ENCODE measurements at regions not wholly inside any gene's neighbourhood (a gene's known extent, or its start where the extent isn't known, plus 50 kb on each side); places are given as distances from the start of the nearest gene placed in this dataset.
"Not testable (repeated sequence)": the region's sequence is repeated elsewhere in the genome, so short reads cannot be mapped to it uniquely, and the experiment has no call there.

DNA sequence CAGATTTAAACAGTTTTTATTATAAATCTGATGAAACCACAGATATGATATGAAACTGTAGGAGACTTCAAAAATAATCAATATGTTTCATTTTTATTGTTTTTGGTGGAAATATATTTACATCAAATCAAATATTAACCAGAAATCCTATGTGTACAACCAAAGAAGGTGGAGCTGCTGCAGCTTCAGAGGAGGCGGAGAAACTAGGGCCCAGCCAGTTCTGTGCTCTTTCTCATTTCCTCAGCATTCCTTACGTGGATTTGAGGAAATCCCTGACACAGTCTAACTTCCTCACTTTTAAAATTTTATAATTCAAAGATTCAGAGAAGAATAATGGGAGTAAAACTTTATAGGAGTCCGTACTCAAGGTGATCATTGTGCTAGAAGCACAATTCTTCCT, 610.7 kb upstream of the CPXCR1 start:
- no peak overlapping the region for H3K27ac Mint-ChIP-seq
- DNase-seq (ENCODE audit: low spot score), result no peak
- ChIA-PET CTCF (no interaction called here), POLR2A (no interaction called here)
- H3K36me3 Mint-ChIP-seq, result no peaks in the 10 kb centered on the region
- TF ChIP-seq, protein P1, sequence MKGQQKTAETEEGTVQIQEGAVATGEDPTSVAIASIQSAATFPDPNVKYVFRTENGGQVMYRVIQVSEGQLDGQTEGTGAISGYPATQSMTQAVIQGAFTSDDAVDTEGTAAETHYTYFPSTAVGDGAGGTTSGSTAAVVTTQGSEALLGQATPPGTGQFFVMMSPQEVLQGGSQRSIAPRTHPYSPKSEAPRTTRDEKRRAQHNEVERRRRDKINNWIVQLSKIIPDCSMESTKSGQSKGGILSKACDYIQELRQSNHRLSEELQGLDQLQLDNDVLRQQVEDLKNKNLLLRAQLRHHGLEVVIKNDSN (CRISPR knock-in tag; IDR thresholded peaks at IDR 0.05), result no peak
- no peak for TF ChIP-seq TP53 (CRISPR knock-in tag; IDR thresholded peaks at IDR 0.05)
- TF ChIP-seq, protein P2, sequence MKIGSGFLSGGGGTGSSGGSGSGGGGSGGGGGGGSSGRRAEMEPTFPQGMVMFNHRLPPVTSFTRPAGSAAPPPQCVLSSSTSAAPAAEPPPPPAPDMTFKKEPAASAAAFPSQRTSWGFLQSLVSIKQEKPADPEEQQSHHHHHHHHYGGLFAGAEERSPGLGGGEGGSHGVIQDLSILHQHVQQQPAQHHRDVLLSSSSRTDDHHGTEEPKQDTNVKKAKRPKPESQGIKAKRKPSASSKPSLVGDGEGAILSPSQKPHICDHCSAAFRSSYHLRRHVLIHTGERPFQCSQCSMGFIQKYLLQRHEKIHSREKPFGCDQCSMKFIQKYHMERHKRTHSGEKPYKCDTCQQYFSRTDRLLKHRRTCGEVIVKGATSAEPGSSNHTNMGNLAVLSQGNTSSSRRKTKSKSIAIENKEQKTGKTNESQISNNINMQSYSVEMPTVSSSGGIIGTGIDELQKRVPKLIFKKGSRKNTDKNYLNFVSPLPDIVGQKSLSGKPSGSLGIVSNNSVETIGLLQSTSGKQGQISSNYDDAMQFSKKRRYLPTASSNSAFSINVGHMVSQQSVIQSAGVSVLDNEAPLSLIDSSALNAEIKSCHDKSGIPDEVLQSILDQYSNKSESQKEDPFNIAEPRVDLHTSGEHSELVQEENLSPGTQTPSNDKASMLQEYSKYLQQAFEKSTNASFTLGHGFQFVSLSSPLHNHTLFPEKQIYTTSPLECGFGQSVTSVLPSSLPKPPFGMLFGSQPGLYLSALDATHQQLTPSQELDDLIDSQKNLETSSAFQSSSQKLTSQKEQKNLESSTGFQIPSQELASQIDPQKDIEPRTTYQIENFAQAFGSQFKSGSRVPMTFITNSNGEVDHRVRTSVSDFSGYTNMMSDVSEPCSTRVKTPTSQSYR (CRISPR knock-in tag; IDR thresholded peaks at IDR 0.05), result no peak
- H3K9me3 Mint-ChIP-seq, result no peaks in the 10 kb centered on the region
- no peak overlapping the region for H3K4me3 Mint-ChIP-seq
- ATAC-seq, result no peak
- peaks cover 4% of the 10 kb centered on the region for H3K4me1 Mint-ChIP-seq
- no peaks in the 10 kb centered on the region for H3K27me3 Mint-ChIP-seq (ENCODE audit: low read depth)

DNA sequence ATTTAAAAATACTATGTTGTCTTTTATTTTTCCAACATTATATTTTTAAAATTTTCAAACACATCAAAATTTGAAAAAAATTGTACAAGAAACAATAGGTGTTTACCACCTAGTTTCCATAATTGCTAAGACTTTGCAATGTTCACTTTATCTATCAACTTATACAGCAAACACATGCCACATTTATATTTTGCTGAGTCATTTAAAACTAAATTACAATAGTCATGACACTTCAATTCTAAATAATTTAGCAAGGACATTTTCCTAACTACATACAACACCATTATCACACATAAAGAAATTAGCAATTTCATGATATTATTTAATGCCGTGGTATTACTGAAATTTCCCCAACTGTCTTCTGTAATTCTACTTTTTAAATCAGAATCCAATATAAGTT, 600.4 kb upstream of the CPXCR1 start:
- no peaks in the 10 kb centered on the region for H3K27me3 Mint-ChIP-seq (ENCODE audit: low read depth)
- peaks cover 3% of the 10 kb centered on the region; the same call in 1 of the 2 replicates for H3K4me1 Mint-ChIP-seq
- DNase-seq (ENCODE audit: low spot score), result no peak
- H3K9me3 Mint-ChIP-seq, result 0 out of 2 replicates have a peak, but pooled peaks cover 5% of the 10 kb centered on the region
- TF ChIP-seq, protein P3, sequence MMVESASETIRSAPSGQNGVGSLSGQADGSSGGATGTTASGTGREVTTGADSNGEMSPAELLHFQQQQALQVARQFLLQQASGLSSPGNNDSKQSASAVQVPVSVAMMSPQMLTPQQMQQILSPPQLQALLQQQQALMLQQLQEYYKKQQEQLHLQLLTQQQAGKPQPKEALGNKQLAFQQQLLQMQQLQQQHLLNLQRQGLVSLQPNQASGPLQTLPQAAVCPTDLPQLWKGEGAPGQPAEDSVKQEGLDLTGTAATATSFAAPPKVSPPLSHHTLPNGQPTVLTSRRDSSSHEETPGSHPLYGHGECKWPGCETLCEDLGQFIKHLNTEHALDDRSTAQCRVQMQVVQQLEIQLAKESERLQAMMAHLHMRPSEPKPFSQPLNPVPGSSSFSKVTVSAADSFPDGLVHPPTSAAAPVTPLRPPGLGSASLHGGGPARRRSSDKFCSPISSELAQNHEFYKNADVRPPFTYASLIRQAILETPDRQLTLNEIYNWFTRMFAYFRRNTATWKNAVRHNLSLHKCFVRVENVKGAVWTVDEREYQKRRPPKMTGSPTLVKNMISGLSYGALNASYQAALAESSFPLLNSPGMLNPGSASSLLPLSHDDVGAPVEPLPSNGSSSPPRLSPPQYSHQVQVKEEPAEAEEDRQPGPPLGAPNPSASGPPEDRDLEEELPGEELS (CRISPR knock-in tag; IDR thresholded peaks at IDR 0.05), result no peak
- no peak for TF ChIP-seq KAT7 (CRISPR knock-in tag; IDR thresholded peaks at IDR 0.05; ENCODE audit: borderline replicate concordance)
- ChIA-PET POLR2A (no interaction called here), CTCF (no interaction called here)
- H3K27ac Mint-ChIP-seq, result no peak overlapping the region
- H3K36me3 Mint-ChIP-seq, result peaks cover 2% of the 10 kb centered on the region; the same call in 1 of the 2 replicates
- no peak overlapping the region for H3K4me3 Mint-ChIP-seq
- ATAC-seq, result no peak

DNA sequence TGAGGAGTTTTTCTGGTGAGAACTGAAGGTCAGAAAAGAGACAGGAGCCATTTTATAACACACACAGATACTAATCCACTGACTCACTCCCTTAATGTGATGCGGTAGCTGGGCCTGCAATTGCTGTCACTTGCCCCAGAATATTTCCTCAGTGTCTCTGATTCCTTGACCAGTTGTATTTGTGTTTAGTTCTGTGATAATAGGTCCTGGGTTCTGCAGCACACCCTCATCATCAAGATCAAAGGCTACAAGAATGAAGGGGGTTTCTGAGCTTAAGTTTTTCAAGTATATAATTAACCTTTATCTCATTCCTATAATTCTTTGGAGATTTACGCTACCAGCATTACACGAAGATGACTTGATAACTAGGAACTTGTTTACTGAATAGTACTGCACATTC, 576.5 kb upstream of the CPXCR1 start:
- Mint-ChIP-seq H3K27me3 (ENCODE audit: low read depth) (no peaks in the 10 kb centered on the region), H3K36me3 (peaks cover 7% of the 10 kb centered on the region; the same call in 1 of the 2 replicates), H3K4me1 (no peaks in the 10 kb centered on the region), H3K27ac (no peak overlapping the region), H3K4me3 (no peak overlapping the region), H3K9me3 (peaks cover 30% of the 10 kb centered on the region)
- POLR2A ChIA-PET, result no interaction called here
- TF ChIP-seq FOXK1 (CRISPR knock-in tag; IDR thresholded peaks at IDR 0.05) (no peak), ZNF423 (CRISPR knock-in tag; IDR thresholded peaks at IDR 0.05) (no peak), ETV6 (CRISPR knock-in tag; IDR thresholded peaks at IDR 0.05) (no peak), NFYB (CRISPR knock-in tag; conservative IDR thresholded peaks at IDR 0.05; ENCODE audit: low read depth) (no peak)
- TF ChIP-seq, protein P4, sequence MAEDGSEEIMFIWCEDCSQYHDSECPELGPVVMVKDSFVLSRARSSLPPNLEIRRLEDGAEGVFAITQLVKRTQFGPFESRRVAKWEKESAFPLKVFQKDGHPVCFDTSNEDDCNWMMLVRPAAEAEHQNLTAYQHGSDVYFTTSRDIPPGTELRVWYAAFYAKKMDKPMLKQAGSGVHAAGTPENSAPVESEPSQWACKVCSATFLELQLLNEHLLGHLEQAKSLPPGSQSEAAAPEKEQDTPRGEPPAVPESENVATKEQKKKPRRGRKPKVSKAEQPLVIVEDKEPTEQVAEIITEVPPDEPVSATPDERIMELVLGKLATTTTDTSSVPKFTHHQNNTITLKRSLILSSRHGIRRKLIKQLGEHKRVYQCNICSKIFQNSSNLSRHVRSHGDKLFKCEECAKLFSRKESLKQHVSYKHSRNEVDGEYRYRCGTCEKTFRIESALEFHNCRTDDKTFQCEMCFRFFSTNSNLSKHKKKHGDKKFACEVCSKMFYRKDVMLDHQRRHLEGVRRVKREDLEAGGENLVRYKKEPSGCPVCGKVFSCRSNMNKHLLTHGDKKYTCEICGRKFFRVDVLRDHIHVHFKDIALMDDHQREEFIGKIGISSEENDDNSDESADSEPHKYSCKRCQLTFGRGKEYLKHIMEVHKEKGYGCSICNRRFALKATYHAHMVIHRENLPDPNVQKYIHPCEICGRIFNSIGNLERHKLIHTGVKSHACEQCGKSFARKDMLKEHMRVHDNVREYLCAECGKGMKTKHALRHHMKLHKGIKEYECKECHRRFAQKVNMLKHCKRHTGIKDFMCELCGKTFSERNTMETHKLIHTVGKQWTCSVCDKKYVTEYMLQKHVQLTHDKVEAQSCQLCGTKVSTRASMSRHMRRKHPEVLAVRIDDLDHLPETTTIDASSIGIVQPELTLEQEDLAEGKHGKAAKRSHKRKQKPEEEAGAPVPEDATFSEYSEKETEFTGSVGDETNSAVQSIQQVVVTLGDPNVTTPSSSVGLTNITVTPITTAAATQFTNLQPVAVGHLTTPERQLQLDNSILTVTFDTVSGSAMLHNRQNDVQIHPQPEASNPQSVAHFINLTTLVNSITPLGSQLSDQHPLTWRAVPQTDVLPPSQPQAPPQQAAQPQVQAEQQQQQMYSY (CRISPR knock-in tag; IDR thresholded peaks at IDR 0.05), result no peak
- TF ChIP-seq, protein P5, sequence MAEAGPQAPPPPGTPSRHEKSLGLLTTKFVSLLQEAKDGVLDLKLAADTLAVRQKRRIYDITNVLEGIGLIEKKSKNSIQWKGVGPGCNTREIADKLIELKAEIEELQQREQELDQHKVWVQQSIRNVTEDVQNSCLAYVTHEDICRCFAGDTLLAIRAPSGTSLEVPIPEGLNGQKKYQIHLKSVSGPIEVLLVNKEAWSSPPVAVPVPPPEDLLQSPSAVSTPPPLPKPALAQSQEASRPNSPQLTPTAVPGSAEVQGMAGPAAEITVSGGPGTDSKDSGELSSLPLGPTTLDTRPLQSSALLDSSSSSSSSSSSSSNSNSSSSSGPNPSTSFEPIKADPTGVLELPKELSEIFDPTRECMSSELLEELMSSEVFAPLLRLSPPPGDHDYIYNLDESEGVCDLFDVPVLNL (CRISPR knock-in tag; IDR thresholded peaks at IDR 0.05; ENCODE audit: borderline replicate concordance, low read depth), result no peak
- ATAC-seq (no peak), DNase-seq (ENCODE audit: low spot score) (no peak)
- CTCF ChIA-PET, result no interaction called here

DNA sequence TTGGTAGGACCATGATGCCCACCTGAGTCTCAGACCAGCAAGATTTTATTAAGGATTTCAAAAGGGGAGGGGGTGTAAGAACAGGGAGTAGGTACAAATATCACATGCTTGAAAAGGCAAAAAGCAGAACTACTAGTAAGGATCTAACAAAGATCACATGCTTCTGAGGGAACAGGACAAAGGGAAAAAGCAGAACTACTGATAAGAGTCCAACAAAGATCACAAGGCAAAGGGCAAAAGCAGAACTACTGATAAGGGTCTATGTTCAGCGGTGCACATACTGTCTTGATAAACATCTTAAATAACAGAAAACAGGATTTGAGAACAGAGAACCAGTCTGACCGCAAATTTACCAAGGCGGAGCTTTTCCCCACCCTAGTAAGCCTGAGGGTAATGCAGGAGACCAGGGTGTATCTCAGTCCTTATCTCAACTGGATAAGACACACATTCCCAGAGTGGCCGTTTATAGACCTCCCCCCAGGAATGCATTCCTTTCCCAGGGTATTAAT, 573.0 kb upstream of the CPXCR1 start:
- DNase-seq (ENCODE audit: low spot score); POLR2A ChIA-PET; H3K4me3 Mint-ChIP-seq; H3K4me1 Mint-ChIP-seq; CTCF ChIA-PET; H3K27me3 Mint-ChIP-seq (ENCODE audit: low read depth); H3K36me3 Mint-ChIP-seq; ATAC-seq; H3K27ac Mint-ChIP-seq: not testable (repeated sequence)
- peaks cover 14% of the 10 kb centered on the region for H3K9me3 Mint-ChIP-seq

All from WTC11 (cell line).